Nucleus accumbens (tissue), 56 donors: ENCODE measurements at regions not wholly inside any gene's neighbourhood (a gene's known extent, or its start where the extent isn't known, plus 50 kb on each side); places are given as distances from the start of the nearest gene placed in this dataset.

Experiments
- DNase-seq, 56 donors: peaks; one replicate each; lab custom pipeline; 2025; lab: John Stamatoyannopoulos, UW

- DNase-seq, result no peak
Measured at GRCh38 chr5:20608567-20608966, 620.6 kb upstream of the CDH18 start.

- DNase-seq, result no peak
Measured at GRCh38 chr5:20605732-20606525, 617.9 kb upstream of the CDH18 start.

GRCh38 chr5:20604992-20605391 is 617.0 kb upstream of the CDH18 start:
- no peak for DNase-seq

- no peak for DNase-seq
Measured at GRCh38 chr5:20601678-20602100, 613.7 kb upstream of the CDH18 start.

GRCh38 chr5:20590356-20590755 is 602.4 kb upstream of the CDH18 start:
- DNase-seq, result no peak

- DNase-seq, result peak in 4 of 56 donors; percentile 2 to 26 (median 4)
Measured at GRCh38 chr5:20575571-20575970, 587.6 kb upstream of the CDH18 start.

GRCh38 chr5:20574576-20574975 is 586.6 kb upstream of the CDH18 start:
- no peak for DNase-seq

GRCh38 chr5:20572614-20573013 is 584.6 kb upstream of the CDH18 start:
- DNase-seq, result no peak

GRCh38 chr5:20570486-20570885 is 582.5 kb upstream of the CDH18 start:
- DNase-seq, result no peak

- no peak for DNase-seq
Measured at GRCh38 chr5:20562544-20562943, 574.5 kb upstream of the CDH18 start.

- DNase-seq, result no peak
Measured at GRCh38 chr5:20559845-20560244, 571.8 kb upstream of the CDH18 start.

GRCh38 chr5:20556115-20556763 is 568.2 kb upstream of the CDH18 start:
- no peak for DNase-seq

GRCh38 chr5:20555034-20555433 is 567.0 kb upstream of the CDH18 start:
- DNase-seq, result no peak

- no peak for DNase-seq
Measured at GRCh38 chr5:20554001-20554400, 566.0 kb upstream of the CDH18 start.

- DNase-seq, result no peak
Measured at GRCh38 chr5:20537911-20538703, 550.1 kb upstream of the CDH18 start.

- DNase-seq, result no peak
Measured at GRCh38 chr5:20536813-20537212, 548.8 kb upstream of the CDH18 start.

- no peak for DNase-seq
Measured at GRCh38 chr5:20536341-20536740, 548.3 kb upstream of the CDH18 start.

- no peak for DNase-seq
Measured at GRCh38 chr5:20528471-20528870, 540.5 kb upstream of the CDH18 start.

GRCh38 chr5:20524991-20525529 is 537.1 kb upstream of the CDH18 start:
- DNase-seq, result no peak

GRCh38 chr5:20522905-20523482 is 535.0 kb upstream of the CDH18 start:
- no peak for DNase-seq

GRCh38 chr5:20515606-20516005 is 527.6 kb upstream of the CDH18 start:
- no peak for DNase-seq
